Osteocyte (in vitro differentiated cells): ENCODE measurements at regions not wholly inside any gene's neighbourhood (a gene's known extent, or its start where the extent isn't known, plus 50 kb on each side); places are given as distances from the start of the nearest gene placed in this dataset.
"Not testable (repeated sequence)": the region's sequence is repeated elsewhere in the genome, so short reads cannot be mapped to it uniquely, and the experiment has no call there.

ENCODE experiments used
- DNase-seq: peaks from one replicate; pipeline ENCODE4 v3.0.0; 2021; ENCODE audit warnings: mixed read lengths; ENCODE audit not compliant: unreplicated experiment; ENCODE audit errors: extremely low spot score
- H3K27ac Mint-ChIP-seq: one replicate; pipeline ENCODE4 v1.8.0; 2021; ENCODE audit warnings: mild to moderate bottlenecking, mixed read lengths; ENCODE audit not compliant: unreplicated experiment
- H3K27me3 Mint-ChIP-seq: one replicate; pipeline ENCODE4 v1.8.0; 2021; ENCODE audit warnings: mixed read lengths; ENCODE audit not compliant: unreplicated experiment
- H3K36me3 Mint-ChIP-seq: one replicate; pipeline ENCODE4 v1.8.0; 2021; ENCODE audit warnings: mixed read lengths; ENCODE audit not compliant: unreplicated experiment
- H3K4me1 Mint-ChIP-seq: one replicate; pipeline ENCODE4 v1.8.0; 2021; ENCODE audit warnings: mixed read lengths; ENCODE audit not compliant: unreplicated experiment
- H3K4me3 Mint-ChIP-seq: one replicate; pipeline ENCODE4 v1.8.0; 2021; ENCODE audit warnings: mild to moderate bottlenecking, moderate library complexity, mixed read lengths; ENCODE audit not compliant: unreplicated experiment
- H3K9me3 Mint-ChIP-seq: one replicate; pipeline ENCODE4 v1.8.0; 2021; ENCODE audit warnings: mixed read lengths; ENCODE audit not compliant: unreplicated experiment
- CTCF ChIP-seq: fragments of 200-600 bp; sonication (generic); IDR thresholded peaks from 2 replicates; pipeline ENCODE4 v1.5.0; 2021; ENCODE audit warnings: antibody characterized with exemption, mild to moderate bottlenecking, moderate library complexity

GRCh38 chr10:111612273-111612672, 535.4 kb downstream of the ADRA2A start:
- no peak for DNase-seq
- TF ChIP-seq CTCF: no peak
- Mint-ChIP-seq H3K36me3 (no peaks in the 10 kb centered on the region), H3K27ac (no peak overlapping the region), H3K4me3 (no peak overlapping the region), H3K4me1 (no peaks in the 10 kb centered on the region), H3K9me3 (peaks cover 6% of the 10 kb centered on the region), H3K27me3 (no peaks in the 10 kb centered on the region)

- no peak for TF ChIP-seq CTCF
- Mint-ChIP-seq H3K4me1 (no peaks in the 10 kb centered on the region), H3K27ac (no peak overlapping the region), H3K36me3 (no peaks in the 10 kb centered on the region), H3K9me3 (peaks cover 35% of the 10 kb centered on the region), H3K27me3 (no peaks in the 10 kb centered on the region), H3K4me3 (no peak overlapping the region)
- DNase-seq: no peak
Observed at GRCh38 chr10:111634191-111634590, 549.4 kb downstream of the GPAM start.

- no peak overlapping the region for H3K4me3 Mint-ChIP-seq
- no peak for TF ChIP-seq CTCF
- no peaks in the 10 kb centered on the region for H3K27me3 Mint-ChIP-seq
- H3K36me3 Mint-ChIP-seq: no peaks in the 10 kb centered on the region
- H3K4me1 Mint-ChIP-seq: no peaks in the 10 kb centered on the region
- H3K27ac Mint-ChIP-seq: no peak overlapping the region
- H3K9me3 Mint-ChIP-seq: peaks cover 40% of the 10 kb centered on the region
- DNase-seq: no peak
Observed at GRCh38 chr10:111646021-111646420, 537.5 kb downstream of the GPAM start.

- DNase-seq: no peak
- Mint-ChIP-seq H3K4me3 (no peak overlapping the region), H3K27ac (no peak overlapping the region), H3K36me3 (no peaks in the 10 kb centered on the region), H3K4me1 (no peaks in the 10 kb centered on the region), H3K9me3 (peaks cover 47% of the 10 kb centered on the region), H3K27me3 (no peaks in the 10 kb centered on the region)
- no peak for TF ChIP-seq CTCF
Observed at GRCh38 chr10:111648046-111648445, 535.5 kb downstream of the GPAM start.

- H3K4me3 Mint-ChIP-seq, H3K4me1 Mint-ChIP-seq, H3K27me3 Mint-ChIP-seq, DNase-seq, H3K27ac Mint-ChIP-seq, H3K36me3 Mint-ChIP-seq: not testable (repeated sequence)
- H3K9me3 Mint-ChIP-seq: peaks cover 51% of the 10 kb centered on the region
Observed at GRCh38 chr10:111649080-111649479, 534.5 kb downstream of the GPAM start.

GRCh38 chr10:111650088-111650487, 533.5 kb downstream of the GPAM start:
- no peak for DNase-seq
- no peak for TF ChIP-seq CTCF
- H3K4me1 Mint-ChIP-seq: no peaks in the 10 kb centered on the region
- peaks cover 54% of the 10 kb centered on the region for H3K9me3 Mint-ChIP-seq
- no peaks in the 10 kb centered on the region for H3K36me3 Mint-ChIP-seq
- no peaks in the 10 kb centered on the region for H3K27me3 Mint-ChIP-seq
- H3K27ac Mint-ChIP-seq: no peak overlapping the region
- no peak overlapping the region for H3K4me3 Mint-ChIP-seq
